Left renal pelvis (tissue), 4 donors: ENCODE measurements at regions not wholly inside any gene's neighbourhood (a gene's known extent, or its start where the extent isn't known, plus 50 kb on each side); places are given as distances from the start of the nearest gene placed in this dataset.

Experiments used
- DNase-seq, 4 donors: peaks; one replicate each; pipeline ENCODE4 v3.0.0-alpha.2; 2013; ENCODE audit warnings: low read depth in 4 of 4, low spot score in 3 of 4

DNA sequence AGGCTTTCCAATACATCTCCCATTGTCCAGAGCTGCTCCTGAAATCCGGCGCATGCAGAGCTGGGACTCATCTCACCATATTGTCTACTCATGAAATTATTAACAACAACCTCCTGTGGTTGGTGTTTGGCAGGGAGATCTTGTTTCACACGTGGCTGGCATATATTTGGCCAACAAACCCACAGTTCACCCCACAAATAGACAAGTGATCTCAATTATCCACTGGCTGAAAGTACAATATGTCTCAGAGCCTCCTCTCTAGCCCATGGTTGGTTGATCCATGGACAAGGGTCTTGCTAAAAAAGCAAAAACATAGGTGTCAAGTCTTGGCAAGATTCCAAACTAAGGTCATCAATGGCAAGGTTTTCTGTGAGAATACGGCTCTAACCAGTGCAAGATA is 386.9 kb downstream of the ETS1 start:
- no peak for DNase-seq

DNA sequence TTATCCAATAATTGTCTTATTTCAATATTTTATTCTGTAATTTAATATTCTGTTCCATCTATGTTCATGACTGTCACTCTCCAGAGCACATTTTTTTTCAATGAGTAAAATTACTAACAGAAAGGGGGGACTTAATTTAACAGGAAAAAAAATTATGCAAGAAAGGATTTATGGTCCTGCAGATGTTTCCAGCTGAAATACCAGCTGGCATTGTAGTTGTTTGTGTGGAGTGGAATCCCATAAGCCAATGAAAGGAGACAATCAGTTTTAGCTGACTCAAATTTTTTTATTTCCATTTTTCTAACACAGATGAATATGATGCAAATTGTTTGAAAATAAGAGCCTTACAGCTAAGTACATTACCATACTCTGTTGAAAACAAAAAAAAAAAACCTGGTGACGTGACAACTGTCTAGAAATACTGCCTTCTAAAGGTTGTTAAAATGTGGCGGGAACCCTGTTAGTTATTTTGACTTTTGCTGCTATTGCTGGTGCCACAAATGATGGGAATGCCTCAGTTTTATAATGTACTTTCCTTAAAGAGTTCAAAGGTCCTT is 389.1 kb downstream of the ETS1 start:
- DNase-seq, result no peak

DNA sequence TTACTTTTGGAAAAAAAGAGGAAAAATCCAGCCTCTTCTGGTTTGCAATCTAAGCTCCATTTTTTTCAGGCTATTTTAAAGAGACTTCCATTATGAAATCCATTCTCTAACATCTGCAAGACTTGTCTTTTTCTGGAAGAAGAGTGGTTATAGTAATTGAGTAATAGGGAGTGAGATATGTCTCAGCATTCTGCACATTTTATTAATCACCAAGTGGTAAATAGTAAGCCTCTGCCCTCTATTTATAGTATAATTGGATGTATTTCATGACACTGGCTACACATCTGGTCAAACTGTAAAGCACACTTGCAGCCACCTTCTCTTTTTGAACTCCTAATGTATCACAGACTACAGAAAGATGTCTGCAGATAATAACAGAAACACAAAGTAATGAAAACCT is 391.1 kb downstream of the ETS1 start:
- DNase-seq, result no peak

DNA sequence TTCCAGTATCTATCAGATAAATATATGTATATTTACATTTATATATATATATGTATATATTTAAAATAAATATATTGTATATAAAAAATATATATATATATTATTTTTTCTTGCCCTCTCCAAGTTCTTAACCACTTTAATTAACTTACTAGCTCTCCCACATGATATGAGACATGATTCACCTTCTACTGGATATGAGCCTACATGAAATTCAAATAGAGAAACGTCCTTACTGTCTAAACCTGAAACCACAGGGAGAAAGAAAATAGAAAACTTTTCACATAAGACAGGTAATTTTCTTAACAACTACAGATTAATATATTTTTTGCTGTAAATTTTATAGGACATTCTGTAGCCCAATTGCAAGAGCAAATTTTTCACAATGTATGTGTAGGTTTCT is 391.6 kb downstream of the ETS1 start:
- DNase-seq, result no peak

DNA sequence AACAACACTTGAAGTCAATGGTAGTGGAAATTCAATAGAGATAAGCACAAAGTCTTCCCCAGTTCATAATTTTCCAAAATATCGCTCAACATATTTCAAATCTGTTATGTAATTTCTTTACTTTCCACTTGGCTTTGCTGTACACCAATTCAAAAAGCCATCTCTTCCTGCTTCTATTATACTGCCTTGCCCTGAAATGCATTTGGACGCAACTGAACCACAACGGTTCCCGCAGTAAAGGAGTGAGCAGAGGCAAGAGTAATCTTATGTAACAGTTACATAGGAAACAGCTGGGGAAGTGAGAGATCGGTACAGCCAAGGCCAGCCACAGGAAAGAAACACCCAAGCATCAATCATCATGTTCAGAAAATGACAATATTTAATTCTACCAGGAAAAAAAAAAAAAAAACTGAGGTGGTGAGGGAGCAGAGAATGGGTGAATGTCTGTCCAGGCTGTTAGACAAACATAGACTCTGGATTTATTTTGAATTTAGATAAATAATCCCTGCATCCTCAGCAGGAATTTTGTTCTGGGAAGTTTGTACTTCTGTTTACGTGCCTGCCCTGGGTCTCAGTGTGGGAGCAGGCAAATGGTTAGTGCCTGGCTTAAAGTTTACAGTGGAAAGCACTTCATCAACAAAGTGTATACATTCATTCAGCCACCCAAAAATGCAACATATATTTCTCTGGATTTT is 392.2 kb downstream of the ETS1 start:
- DNase-seq, result no peak

DNA sequence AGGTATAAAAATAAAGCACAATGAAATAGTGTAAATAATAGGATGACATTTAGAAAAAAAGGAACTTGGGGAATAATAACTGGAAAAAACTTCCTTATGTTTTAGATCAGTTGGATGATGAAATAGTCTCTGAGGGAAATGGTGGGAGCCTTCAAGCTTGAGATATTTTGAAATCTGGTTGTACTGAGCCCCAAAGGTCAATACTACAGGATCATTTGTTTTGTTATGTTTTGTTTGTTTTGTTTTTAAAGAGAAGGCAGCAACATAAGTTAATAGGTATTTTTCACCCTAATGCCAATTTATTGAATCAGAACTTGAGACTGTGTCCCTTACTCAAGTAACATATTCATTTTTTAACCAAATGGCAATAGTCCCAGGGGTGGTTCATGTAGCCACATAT is 393.1 kb downstream of the ETS1 start:
- DNase-seq, result no peak

DNA sequence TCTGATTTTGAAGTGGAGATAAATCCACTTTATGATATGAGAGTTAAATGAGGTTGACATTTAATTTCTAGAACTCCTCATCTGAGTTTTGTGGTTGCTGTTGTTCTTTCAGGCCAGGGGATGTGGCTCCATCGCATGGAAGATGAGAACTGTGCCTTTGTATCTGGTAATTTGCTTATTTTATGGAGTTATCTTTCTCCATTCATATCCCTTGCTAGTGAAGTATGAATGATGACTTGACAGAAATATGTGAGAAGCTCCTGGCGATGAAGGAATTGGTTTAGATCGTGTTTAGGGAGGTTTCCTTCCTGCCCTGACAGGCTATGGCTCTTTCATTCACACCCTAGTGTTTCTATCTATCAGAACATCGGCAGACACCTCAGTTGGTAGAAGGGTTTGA is 393.7 kb downstream of the ETS1 start:
- DNase-seq, result no peak

DNA sequence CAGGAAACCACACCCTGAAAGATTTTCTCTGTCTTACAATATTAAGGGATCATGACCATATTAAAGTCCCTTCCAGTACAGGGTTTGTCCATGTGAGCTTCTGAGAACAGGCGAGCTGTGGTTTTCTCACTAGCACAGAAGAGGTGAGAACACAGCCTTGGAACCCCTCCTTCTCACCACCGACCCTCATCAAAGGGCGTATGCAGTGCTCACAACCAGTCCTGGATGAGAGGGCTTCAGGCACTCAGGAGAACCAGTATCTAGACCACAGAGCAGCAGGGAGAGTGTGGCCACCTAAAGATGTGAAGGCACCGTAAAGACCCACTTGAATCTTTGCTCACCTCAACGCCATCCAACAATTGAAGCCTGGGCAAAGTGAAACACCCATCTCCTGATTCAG is 397.0 kb downstream of the ETS1 start:
- DNase-seq, result no peak

DNA sequence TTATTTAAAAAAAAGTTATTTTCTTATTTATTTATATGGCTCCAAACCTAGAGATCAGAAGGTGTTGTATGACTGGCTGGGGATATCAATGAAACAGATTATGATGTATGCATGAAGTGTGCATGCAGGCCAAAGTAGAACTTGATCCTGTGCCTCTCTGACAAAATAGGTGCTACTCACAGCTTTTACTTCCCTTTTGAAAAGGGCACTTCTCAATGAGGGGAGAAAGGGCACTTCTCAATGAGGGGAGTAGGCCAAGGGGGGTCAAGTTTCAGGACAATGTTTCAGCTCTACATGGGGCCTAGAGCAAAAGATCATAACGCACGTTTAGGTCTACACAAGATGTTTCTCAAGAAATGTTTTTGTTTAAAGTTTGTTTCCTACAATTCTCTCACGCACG is 397.5 kb downstream of the ETS1 start:
- DNase-seq, result no peak

DNA sequence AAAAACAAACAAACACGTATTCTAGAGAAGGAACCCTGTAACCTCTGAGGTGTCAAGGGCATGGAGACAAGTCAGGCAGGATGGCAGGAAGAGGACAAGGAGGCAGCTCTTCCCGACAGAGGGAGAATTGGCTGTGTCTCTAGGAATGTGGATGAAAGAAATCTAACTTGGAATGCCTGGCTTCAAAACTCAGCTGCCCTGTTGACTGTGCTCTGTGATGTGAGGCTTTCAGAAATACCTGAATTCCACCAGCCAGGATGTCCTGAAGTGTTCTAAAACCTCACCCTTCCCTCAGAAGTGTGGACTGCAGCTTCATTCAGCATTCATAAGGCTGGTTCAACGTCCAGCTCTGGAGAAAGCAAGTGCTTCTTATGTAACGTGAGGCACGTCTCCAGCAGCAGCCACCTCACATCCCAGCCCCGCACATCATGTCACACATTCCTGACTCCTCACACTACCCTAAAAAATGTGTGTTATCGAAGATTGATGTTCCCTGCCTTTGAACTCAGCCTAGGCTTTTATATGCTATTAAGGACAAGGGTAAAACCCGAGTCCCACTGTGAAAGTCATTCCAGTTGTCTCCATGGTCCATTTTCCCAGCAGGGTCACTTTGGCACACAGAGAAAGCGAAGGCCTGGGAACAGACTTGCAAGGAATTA is 398.9 kb downstream of the ETS1 start:
- no peak for DNase-seq

DNA sequence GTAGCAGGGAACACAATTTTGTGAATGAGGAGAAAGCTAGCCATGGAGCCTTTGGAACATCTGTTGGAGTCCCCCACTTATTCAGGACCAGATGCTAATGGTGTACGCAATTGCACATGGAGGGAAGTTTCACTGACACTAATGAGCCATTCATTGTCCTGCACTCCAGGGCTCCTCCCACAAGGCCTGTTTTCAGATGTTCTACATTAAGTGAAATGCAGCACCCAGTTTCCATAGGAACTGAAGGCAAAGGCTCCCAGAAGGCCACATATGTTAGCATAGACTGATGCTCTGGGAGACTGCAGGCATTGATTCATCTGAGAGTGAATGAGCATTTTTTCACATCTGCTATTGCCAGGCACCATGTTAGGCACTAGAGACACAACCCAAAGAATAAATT is 399.5 kb downstream of the ETS1 start:
- DNase-seq, result no peak

DNA sequence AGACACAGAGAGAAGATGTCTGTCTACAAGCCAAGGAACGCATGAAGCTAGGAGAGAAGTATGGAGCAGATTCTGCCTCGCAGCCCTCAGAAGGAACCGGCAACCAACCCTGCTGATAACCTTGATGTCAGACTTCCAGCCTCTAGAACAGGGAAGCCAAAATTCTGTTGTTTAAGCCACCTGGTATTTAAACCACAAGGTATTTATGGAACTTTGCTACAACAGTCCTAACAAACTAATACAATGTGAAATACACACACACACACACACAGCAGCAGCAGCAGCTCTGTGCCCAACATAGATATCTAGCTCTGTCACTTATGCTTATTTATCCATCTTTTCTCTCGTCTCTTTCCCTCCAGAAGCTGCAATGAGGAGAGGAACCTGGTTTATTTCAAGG is 400.0 kb downstream of the ETS1 start:
- no peak for DNase-seq

DNA sequence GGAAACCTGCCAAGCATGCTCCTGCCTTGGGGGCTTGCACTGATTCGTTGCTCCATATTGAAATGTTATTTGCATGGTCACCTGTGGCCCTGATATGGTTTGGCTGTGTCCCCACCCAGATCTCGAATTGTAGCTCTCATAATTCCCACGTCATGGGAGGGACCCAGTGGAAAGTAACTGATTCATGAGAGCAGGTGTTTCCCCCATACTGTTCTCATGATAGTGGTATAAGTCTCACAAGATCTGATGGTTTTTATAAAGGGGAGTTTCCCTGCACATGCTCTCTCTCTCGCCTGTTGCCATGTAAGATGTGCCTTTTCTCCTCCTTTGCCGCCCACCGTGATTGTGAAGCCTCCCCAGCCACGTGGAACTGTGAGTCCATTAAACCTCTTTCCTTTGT is 402.4 kb downstream of the ETS1 start:
- DNase-seq, result no peak

DNA sequence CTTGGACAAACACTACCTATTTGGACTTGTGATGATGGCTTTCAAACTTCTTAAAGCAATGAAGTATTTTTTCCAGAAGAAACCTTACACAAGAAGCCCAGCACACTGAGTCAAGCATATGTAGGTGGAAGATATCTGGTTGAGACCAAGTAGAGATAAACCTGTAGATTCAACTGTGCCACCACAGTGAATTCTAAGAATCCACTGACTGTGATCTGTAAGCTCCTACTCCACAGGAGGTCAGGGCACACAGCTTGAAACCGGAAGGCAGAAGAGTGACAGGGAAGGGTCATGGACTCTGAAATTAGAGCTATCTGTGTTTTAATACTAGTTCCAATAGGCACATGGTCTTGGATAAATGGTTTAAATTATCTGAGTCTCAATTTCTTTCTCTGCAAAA is 404.5 kb downstream of the ETS1 start:
- DNase-seq, result no peak

DNA sequence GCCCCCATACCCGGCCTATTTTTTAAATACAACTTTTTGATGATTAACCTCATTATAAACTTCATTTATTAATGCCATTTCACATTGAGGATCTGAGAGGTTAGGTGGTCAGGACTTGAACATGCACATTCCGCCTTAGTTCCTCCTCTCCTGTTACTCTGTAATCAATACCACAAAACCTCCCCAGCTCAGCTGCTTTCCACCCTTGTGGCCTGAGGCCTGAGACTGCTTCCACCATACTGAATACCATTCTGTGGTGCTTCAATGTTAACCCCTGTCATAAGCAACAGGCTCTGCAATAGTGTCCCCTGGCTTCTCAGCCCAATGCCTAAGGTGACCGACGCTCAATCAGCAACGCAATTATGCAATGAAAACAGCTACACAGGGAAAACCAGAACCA is 405.4 kb downstream of the ETS1 start:
- no peak for DNase-seq

DNA sequence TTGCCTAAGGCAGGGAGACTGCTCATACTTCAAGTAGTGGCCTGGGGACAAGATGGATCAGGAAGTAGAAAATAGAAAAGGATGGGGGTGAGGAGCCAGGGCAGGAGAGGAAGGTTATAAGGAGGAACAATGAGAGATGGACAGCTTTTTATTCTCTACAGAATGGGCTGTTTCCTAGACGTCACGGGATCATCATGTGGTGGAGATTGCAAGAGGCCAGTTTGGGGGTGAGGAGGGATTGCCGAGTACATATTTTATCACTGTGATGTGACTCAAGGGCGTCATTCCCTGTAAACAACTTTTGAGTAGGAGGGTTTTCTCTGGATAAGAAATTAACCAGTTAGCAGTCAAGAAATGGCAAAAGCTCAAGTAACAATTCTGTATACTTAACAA is 406.3 kb downstream of the ETS1 start:
- no peak for DNase-seq

DNA sequence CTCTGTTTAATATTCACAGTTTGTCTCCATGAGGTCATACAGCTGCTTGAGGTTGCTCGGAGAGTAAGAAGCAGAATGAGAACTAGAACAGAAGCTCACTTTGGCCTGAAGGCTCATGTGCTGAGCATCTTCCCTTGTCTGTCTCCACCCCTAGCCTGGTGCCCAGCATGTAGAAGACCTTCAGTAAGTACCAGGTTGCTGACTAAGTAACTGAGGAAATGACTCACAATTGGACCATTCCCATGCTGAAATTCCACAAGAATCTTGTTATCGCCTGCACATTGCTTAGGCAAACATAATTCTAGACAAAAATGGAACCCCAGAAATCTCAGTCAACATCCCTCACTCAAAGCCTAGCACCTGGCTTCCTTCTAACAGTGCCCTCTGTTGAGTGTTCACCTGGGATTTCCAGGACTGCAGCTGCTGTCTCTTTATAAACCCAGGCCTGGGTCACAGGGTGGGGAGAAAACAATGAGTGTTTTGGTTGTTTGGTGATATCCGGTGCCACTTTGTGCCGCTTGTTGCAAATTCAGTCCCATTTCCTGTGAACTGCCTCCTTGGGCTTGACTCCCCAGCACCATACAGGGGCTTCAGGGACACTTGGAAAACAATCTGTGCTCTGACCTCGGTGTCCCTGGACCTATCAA is 406.8 kb downstream of the ETS1 start:
- DNase-seq, result no peak

DNA sequence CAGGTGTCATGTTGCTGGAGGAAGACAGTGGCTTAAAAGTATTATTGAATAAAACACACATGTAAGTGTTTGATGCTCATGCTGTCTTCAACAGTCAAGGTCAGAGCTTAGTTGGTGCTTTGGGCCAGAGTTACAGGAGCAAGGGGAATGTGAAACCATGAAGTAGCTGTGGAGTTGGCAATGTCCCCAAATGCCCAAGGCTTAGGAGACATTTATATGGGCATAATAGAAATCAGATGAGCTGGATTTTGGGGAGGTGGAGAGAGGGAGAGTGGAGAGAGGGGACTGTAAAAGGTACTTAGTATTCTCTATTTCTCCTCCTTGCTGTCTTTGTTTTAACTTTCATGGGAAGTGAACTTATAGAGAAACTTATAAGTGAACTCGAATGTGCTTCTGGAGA is 407.8 kb downstream of the ETS1 start:
- no peak for DNase-seq

DNA sequence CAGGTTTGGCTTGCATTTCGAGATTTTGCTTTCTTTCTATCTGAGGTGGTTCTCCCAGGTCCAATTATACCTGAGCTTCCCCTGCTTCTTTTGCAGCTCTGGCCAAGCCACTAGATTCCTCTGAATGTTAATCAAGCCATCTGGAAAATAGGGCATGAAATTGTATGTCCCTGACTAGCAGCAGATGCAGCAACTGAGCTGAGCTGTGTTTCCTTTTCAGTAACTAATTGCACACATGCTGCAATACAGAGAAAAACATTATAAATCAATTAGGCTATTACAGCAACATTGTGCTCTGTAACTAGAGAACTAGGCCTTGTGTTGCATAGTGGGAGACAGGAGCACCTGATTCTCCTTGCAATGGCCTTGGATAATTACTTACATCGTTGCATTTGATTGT is 408.3 kb downstream of the ETS1 start:
- no peak for DNase-seq

DNA sequence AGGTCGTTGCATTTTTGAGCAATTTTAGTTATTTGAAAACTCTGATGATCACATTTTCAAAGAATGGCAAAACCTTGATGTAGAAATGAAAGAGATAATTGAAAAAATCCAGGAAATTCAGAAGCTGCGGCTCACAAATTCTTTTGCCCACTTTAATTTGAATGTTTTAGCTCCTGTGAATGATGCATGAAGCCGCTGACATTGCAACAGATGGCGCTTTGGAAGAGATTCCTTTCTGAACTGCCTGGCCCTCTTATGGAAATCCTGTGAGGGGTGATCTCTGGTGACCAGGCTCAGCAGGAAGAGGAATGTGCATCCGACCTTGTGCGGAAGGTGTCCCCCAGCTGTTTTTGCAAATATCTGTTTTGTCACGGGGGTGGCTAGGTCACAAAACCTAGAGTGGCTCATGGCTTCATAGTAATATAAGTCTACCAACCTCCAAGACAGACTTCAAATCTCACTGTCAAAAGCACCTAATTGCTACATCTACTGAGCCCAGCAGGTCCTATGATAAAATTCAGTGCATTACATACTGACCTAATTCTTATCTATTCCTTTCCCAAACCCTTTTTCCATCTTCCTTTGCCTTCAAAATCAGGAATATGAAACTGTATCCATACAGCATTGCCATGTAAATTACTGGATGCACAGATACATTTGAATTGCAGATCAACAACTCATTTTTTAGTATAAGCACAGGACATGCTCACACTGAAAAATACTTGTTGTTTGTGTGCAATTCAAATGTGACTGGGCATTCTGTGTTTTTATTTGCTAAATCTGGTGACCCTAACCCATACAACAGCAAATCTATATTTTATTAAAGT is 412.7 kb downstream of the ETS1 start:
- no peak for DNase-seq
